ENCODE measurements at regions not wholly inside any gene's neighbourhood (a gene's known extent, or its start where the extent isn't known, plus 50 kb on each side); places are given as distances from the start of the nearest gene placed in this dataset.
"Not testable (repeated sequence)": the region's sequence is repeated elsewhere in the genome, so short reads cannot be mapped to it uniquely, and the experiment has no call there.

GRCh38 chr22:33986167-33986771 is 66.0 kb upstream of the LARGE1 start:
- H3K36me3 Mint-ChIP-seq (ENCODE audit: low read depth), result no peaks in the 10 kb centered on the region
- peaks cover 6% of the 10 kb centered on the region for H3K27me3 Mint-ChIP-seq (ENCODE audit: low read depth)
- H3K27ac Mint-ChIP-seq, result no peak overlapping the region
- no peak overlapping the region for H3K4me3 Mint-ChIP-seq
- H3K9me3 Mint-ChIP-seq, result no peaks in the 10 kb centered on the region
- peaks cover 12% of the 10 kb centered on the region for H3K4me1 Mint-ChIP-seq
- TF ChIP-seq CTCF (IDR thresholded peaks at IDR 0.05; ENCODE audit: unreplicated experiment in 3 of 3), result no peak

- Mint-ChIP-seq H3K27me3 (ENCODE audit: low read depth) (peaks cover 9% of the 10 kb centered on the region), H3K9me3 (no peaks in the 10 kb centered on the region), H3K4me3 (no peak overlapping the region), H3K27ac (no peak overlapping the region), H3K36me3 (ENCODE audit: low read depth) (no peaks in the 10 kb centered on the region), H3K4me1 (peaks cover 19% of the 10 kb centered on the region)
- no peak for TF ChIP-seq CTCF (IDR thresholded peaks at IDR 0.05; ENCODE audit: unreplicated experiment in 3 of 3)
Measured at GRCh38 chr22:33986954-33987353, 66.7 kb upstream of the LARGE1 start.

GRCh38 chr22:33989263-33989662 is 69.0 kb upstream of the LARGE1 start:
- not testable (repeated sequence) for H3K36me3 Mint-ChIP-seq (ENCODE audit: low read depth); H3K9me3 Mint-ChIP-seq; H3K27me3 Mint-ChIP-seq (ENCODE audit: low read depth); H3K4me3 Mint-ChIP-seq; H3K27ac Mint-ChIP-seq
- H3K4me1 Mint-ChIP-seq, result peaks cover 17% of the 10 kb centered on the region

- no peak for TF ChIP-seq CTCF (IDR thresholded peaks at IDR 0.05; ENCODE audit: unreplicated experiment in 3 of 3)
- peaks cover 9% of the 10 kb centered on the region for H3K27me3 Mint-ChIP-seq (ENCODE audit: low read depth)
- no peaks in the 10 kb centered on the region for H3K9me3 Mint-ChIP-seq
- H3K4me1 Mint-ChIP-seq, result peaks cover 10% of the 10 kb centered on the region
- no peak overlapping the region for H3K27ac Mint-ChIP-seq
- H3K36me3 Mint-ChIP-seq (ENCODE audit: low read depth), result no peaks in the 10 kb centered on the region
- no peak overlapping the region for H3K4me3 Mint-ChIP-seq
Measured at GRCh38 chr22:33991620-33992019, 71.3 kb upstream of the LARGE1 start.

GRCh38 chr22:33996824-33997223 is 76.5 kb upstream of the LARGE1 start:
- H3K4me1 Mint-ChIP-seq, result peaks cover 2% of the 10 kb centered on the region

GRCh38 chr22:34000879-34001526 is 80.7 kb upstream of the LARGE1 start:
- Mint-ChIP-seq H3K9me3 (peaks cover 37% of the 10 kb centered on the region), H3K4me1 (no peaks in the 10 kb centered on the region), H3K4me3 (no peak overlapping the region), H3K27me3 (ENCODE audit: low read depth) (peaks cover 7% of the 10 kb centered on the region), H3K27ac (no peak overlapping the region), H3K36me3 (ENCODE audit: low read depth) (no peaks in the 10 kb centered on the region)
- no peak for TF ChIP-seq CTCF (IDR thresholded peaks at IDR 0.05; ENCODE audit: unreplicated experiment in 3 of 3)

More at GRCh38 chr22:33996824-33997223, 76.5 kb upstream of the LARGE1 start:
- H3K9me3 Mint-ChIP-seq, result peaks cover 16% of the 10 kb centered on the region
- H3K36me3 Mint-ChIP-seq (ENCODE audit: low read depth), result no peaks in the 10 kb centered on the region
- H3K4me3 Mint-ChIP-seq, result no peak overlapping the region
- TF ChIP-seq CTCF (IDR thresholded peaks at IDR 0.05; ENCODE audit: unreplicated experiment in 3 of 3), result no peak
- H3K27me3 Mint-ChIP-seq (ENCODE audit: low read depth), result peaks cover 2% of the 10 kb centered on the region
- no peak overlapping the region for H3K27ac Mint-ChIP-seq
